PC-3 (cell line): ENCODE measurements at regions not wholly inside any gene's neighbourhood (a gene's known extent, or its start where the extent isn't known, plus 50 kb on each side); places are given as distances from the start of the nearest gene placed in this dataset.

Source experiments
- ATAC-seq: fragments of 200-7000 bp; cut with Tn5 transposase; 2 replicates; pipeline ENCODE4 v1.9.1; 2020; ENCODE audit warnings: mild to moderate bottlenecking, moderate library complexity
- BruUV-seq: library from RNA; stranded (reverse); fragments of 400-500 nt; replicated peaks from 2 replicates; lab custom pipeline; 2021; lab: Mats Ljungman, UMichigan
- CTCF ChIA-PET: fragments of 300-600 bp; sonication (Branson Sonifier 250); formaldehyde crosslinking; loops from one replicate; lab custom pipeline; 2022; ENCODE audit warnings: antibody characterized with exemption; lab: Charles Lee
- POLR2A ChIA-PET: fragments of 300-600 bp; sonication (Branson Sonifier 250); formaldehyde crosslinking; loops from one replicate; lab custom pipeline; 2022; ENCODE audit warnings: antibody characterized with exemption; ENCODE audit not compliant: unreplicated experiment; lab: Charles Lee
- DNase-seq: peaks from one replicate; pipeline ENCODE4 v3.0.0-alpha.2; 2015
- H2AFZ ChIP-seq: fragments of 300-600 bp; sonication (generic); 2 replicates; pipeline ENCODE4 v1.6.0; 2016; ENCODE audit warnings: antibody characterized with exemption, low read length
- H3F3A ChIP-seq: fragments of 300-600 bp; sonication (generic); one replicate; pipeline ENCODE4 v1.6.0; 2017; ENCODE audit warnings: antibody characterized with exemption, low read length, control low read depth, mild to moderate bottlenecking; ENCODE audit not compliant: unreplicated experiment
- H3K27ac ChIP-seq: fragments of 300-600 bp; sonication (generic); 2 replicates; pipeline ENCODE4 v1.5.1; 2016; ENCODE audit warnings: mild to moderate bottlenecking, low read length
- H3K27me3 ChIP-seq: fragments of 300-600 bp; sonication (generic); 2 replicates; pipeline ENCODE4 v1.6.1; 2016; ENCODE audit warnings: low read length, mixed read lengths
- H3K36me3 ChIP-seq: fragments of 300-600 bp; sonication (generic); 2 replicates; pipeline ENCODE4 v1.6.1; 2016; ENCODE audit warnings: low read depth, mixed run types, low read length, mixed read lengths
- H3K4me1 ChIP-seq: fragments of 300-600 bp; sonication (generic); 2 replicates; pipeline ENCODE4 v1.5.1; 2016; ENCODE audit warnings: low read length; ENCODE audit not compliant: insufficient read depth
- H3K4me2 ChIP-seq: fragments of 300-600 bp; sonication (generic); 2 replicates; pipeline ENCODE4 v1.6.0; 2016; ENCODE audit warnings: low read length
- H3K4me3 ChIP-seq: fragments of 300-600 bp; sonication (generic); 2 replicates; pipeline ENCODE4 v1.5.1; 2016; ENCODE audit warnings: mild to moderate bottlenecking, low read length, mixed read lengths
- H3K79me2 ChIP-seq: fragments of 300-600 bp; sonication (generic); 2 replicates; pipeline ENCODE4 v1.6.1; 2017; ENCODE audit warnings: low read length, mixed read lengths
- H3K9ac ChIP-seq: fragments of 300-600 bp; sonication (generic); 2 replicates; pipeline ENCODE4 v1.6.0; 2016; ENCODE audit warnings: mild to moderate bottlenecking, low read length
- H3K9me2 ChIP-seq: fragments of 300-600 bp; sonication (generic); replicated peaks from 2 replicates; pipeline ENCODE4 v1.6.1; 2016; ENCODE audit warnings: mixed run types, low read length, mixed read lengths
- H3K9me3 ChIP-seq: fragments of 300-600 bp; sonication (generic); 2 replicates; pipeline ENCODE4 v1.6.1; 2016; ENCODE audit warnings: low read length, mixed read lengths
- H4K20me1 ChIP-seq: fragments of 300-600 bp; sonication (generic); 2 replicates; pipeline ENCODE4 v1.6.1; 2016; ENCODE audit warnings: low read length, mixed read lengths
- EZH2 ChIP-seq: fragments of 300-600 bp; sonication (generic); IDR thresholded peaks from one replicate; pipeline ENCODE4 v1.6.1; 2017; ENCODE audit warnings: antibody characterized with exemption, mild to moderate bottlenecking, low read length; ENCODE audit not compliant: unreplicated experiment
- EZH2phosphoT487 ChIP-seq: fragments of 300-600 bp; sonication (generic); IDR thresholded peaks from 2 replicates; pipeline ENCODE4 v1.6.1; 2018; ENCODE audit warnings: mild to moderate bottlenecking, antibody characterized with exemption, low read length, borderline replicate concordance
- intact Hi-C: fragments of 100-400 bp; cut with micrococcal nuclease; formaldehyde crosslinking; loops from 2 replicates; pipeline ENCODE4 v1.9.0; 2023
- TF ChIP-seq, protein P1 (sequence below): fragments of 300-600 bp; sonication (generic); conservative IDR thresholded peaks from 2 replicates; pipeline ENCODE4 v1.5.1; 2017; ENCODE audit warnings: antibody characterized with exemption, low read depth, mild to moderate bottlenecking, low read length

DNA sequence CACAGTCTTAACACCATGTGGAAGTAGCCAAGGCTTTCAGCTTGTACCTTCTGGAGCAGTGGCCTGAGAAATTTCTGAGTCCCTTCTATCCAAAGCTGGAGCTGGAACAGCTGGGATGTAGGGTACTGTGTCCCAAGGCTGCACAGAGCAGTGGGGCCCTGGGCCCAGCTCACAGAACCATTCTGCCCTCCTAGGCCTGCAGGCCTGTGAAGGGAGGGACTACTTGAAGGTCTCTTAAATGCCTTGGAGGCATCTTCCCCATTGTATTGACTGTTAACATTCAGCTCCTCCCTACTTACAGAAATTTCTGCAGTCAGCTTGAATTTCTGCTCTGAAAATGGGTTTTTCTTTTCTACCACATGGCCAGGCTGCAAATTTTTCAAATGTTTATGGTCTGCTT, 156.5 kb upstream of the MANEA start:
- CTCF ChIA-PET: no interaction called here
- Histone ChIP-seq H3K36me3 (no peaks in the 10 kb centered on the region), H3K9me2 (no peaks in the 10 kb centered on the region), H3K79me2 (no peaks in the 10 kb centered on the region), H3K4me1 (no peaks in the 10 kb centered on the region), H3K4me3 (no peak overlapping the region), H2AFZ (no peak overlapping the region), H3K9ac (no peak overlapping the region), H3K9me3 (no peaks in the 10 kb centered on the region), H3K27ac (no peak overlapping the region), H3K27me3 (no peaks in the 10 kb centered on the region), H3K4me2 (no peak overlapping the region), H3F3A (no peaks in the 10 kb centered on the region), H4K20me1 (no peaks in the 10 kb centered on the region)
- no peak for DNase-seq
- TF ChIP-seq EZH2phosphoT487: no peak
- TF ChIP-seq, protein P1, sequence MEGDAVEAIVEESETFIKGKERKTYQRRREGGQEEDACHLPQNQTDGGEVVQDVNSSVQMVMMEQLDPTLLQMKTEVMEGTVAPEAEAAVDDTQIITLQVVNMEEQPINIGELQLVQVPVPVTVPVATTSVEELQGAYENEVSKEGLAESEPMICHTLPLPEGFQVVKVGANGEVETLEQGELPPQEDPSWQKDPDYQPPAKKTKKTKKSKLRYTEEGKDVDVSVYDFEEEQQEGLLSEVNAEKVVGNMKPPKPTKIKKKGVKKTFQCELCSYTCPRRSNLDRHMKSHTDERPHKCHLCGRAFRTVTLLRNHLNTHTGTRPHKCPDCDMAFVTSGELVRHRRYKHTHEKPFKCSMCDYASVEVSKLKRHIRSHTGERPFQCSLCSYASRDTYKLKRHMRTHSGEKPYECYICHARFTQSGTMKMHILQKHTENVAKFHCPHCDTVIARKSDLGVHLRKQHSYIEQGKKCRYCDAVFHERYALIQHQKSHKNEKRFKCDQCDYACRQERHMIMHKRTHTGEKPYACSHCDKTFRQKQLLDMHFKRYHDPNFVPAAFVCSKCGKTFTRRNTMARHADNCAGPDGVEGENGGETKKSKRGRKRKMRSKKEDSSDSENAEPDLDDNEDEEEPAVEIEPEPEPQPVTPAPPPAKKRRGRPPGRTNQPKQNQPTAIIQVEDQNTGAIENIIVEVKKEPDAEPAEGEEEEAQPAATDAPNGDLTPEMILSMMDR: no peak
- TF ChIP-seq EZH2: no peak
- ATAC-seq: no peak
- intact Hi-C loops: no loop called here
- BruUV-seq: no TSS peak
- POLR2A ChIA-PET: no interaction called here

DNA sequence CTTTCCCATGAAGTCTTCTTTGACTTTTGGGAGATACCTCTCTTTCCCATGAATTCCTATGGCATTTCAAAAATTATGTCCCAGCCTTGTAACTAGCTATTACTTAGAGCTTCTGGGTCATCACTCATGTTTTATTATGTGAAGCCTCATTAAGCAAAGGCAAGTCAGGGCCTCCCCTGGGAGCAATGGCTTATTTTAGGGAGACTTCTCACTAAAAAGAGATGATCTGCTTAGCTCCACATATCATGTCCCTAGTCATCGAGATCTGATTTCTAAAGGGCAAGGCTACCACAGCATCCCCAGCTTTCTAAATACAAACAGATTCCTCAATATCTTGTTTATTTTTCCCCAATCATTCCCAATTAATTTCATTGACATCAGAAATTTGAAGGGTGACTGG, 154.0 kb upstream of the MANEA start:
- Histone ChIP-seq H3K27ac (no peak overlapping the region), H3K79me2 (no peaks in the 10 kb centered on the region), H3F3A (no peaks in the 10 kb centered on the region), H3K27me3 (no peaks in the 10 kb centered on the region), H3K9ac (no peak overlapping the region), H3K9me2 (no peaks in the 10 kb centered on the region), H3K4me2 (no peak overlapping the region), H3K36me3 (no peaks in the 10 kb centered on the region), H3K4me3 (no peak overlapping the region), H3K9me3 (no peaks in the 10 kb centered on the region), H3K4me1 (no peaks in the 10 kb centered on the region), H2AFZ (no peak overlapping the region), H4K20me1 (no peaks in the 10 kb centered on the region)
- ChIA-PET CTCF (no interaction called here), POLR2A (no interaction called here)
- no TSS peak for BruUV-seq
- TF ChIP-seq, protein P1: no peak
- TF ChIP-seq EZH2phosphoT487 (no peak), EZH2 (no peak)
- no peak for ATAC-seq
- no peak for DNase-seq
- intact Hi-C loops: no loop called here

DNA sequence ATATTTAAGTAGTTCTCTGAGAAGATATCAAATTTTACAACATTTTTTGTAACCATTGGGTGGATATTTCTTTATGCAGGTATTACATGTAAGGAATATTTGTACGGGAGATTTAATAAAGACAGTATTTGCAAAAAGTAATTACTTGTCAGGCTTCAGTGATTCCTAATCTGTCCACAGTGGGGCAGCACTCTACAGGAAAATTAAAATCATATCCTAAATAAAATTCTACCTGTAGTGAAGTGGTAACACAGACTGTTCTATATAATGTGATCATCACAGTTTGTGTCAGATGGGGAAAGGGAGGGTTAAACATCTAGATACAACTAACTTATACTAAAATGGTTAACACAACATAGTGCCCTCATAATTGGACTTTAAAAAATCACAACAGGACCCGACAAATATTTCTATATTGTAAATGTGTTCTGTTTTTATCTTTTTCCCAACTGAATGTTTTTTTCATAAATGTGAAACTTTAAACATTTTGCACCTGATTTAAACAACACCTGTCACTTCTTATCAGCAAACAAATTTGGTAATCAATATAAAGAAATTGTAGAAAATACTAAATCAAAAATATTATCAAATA, 145.6 kb upstream of the MANEA start:
- Histone ChIP-seq H3K9ac (no peak overlapping the region), H3F3A (no peaks in the 10 kb centered on the region), H3K27ac (no peak overlapping the region), H3K4me3 (no peak overlapping the region), H3K27me3 (no peaks in the 10 kb centered on the region), H3K79me2 (no peaks in the 10 kb centered on the region), H3K36me3 (no peaks in the 10 kb centered on the region), H3K9me3 (no peaks in the 10 kb centered on the region), H3K9me2 (no peaks in the 10 kb centered on the region), H4K20me1 (no peaks in the 10 kb centered on the region), H3K4me2 (no peak overlapping the region), H3K4me1 (no peaks in the 10 kb centered on the region), H2AFZ (no peak overlapping the region)
- TF ChIP-seq, protein P1: peak; percentile 69
- TF ChIP-seq EZH2phosphoT487: no peak
- ATAC-seq: no peak; the same call in 1 of the 2 replicates
- no TSS peak for BruUV-seq
- intact Hi-C loops: loop anchor here (5.0 kb wide), 1 partner anchor 1041 kb away; no protein-coding TSS in a partner anchor
- POLR2A ChIA-PET: no interaction called here
- CTCF ChIA-PET: no interaction called here
- peak; percentile 48 for DNase-seq
